K562 (cell line): ENCODE measurements at regions not wholly inside any gene's neighbourhood (a gene's known extent, or its start where the extent isn't known, plus 50 kb on each side); places are given as distances from the start of the nearest gene placed in this dataset.

Source experiments
- ATAC-seq: fragments of 200-7000 bp; cut with Tn5 transposase; 3 replicates; pipeline ENCODE4 v1.9.1; 2020; ENCODE audit warnings: moderate library complexity
- BruUV-seq: library from RNA; stranded (reverse); fragments of 400-500 nt; replicated peaks from 2 replicates; lab custom pipeline; 2021; lab: Mats Ljungman, UMichigan
- CTCF ChIA-PET: fragments of 300-600 bp; formaldehyde crosslinking; extraction: SDS; loops from one replicate; lab custom pipeline; 2021; ENCODE audit warnings: low intra/inter-chr PET ratio; lab: Yijun Ruan, JAX
- POLR2A ChIA-PET: fragments of 300-600, 350-650 bp; sonication (Branson Sonifier 250); formaldehyde crosslinking; extraction: SDS; loops from one replicate; lab custom pipeline; 2021; ENCODE audit warnings: antibody characterized with exemption, inconsistent platforms; lab: Yijun Ruan, JAX
- DNase-seq, 4 experiments: peaks; one replicate each; pipeline versions ENCODE4 v3.0.0 to v3.0.0-alpha.2; 2011 to 2018; ENCODE audit warnings: low spot score in 3 of 4, mixed read lengths in 3 of 4; ENCODE audit errors: extremely low read depth in 1 of 4
- FAIRE-seq: peaks from 2 replicates; lab custom pipeline; 2011; peaks lifted over from hg19 to GRCh38; lab: Jason Lieb, UNC
- H2AFZ ChIP-seq: 2 replicates; pipeline ENCODE4 v1.6.0; 2011; ENCODE audit warnings: low read depth, low read length, control low read depth, inconsistent platforms
- H3K27ac ChIP-seq: fragments of 200-600 bp; 3 replicates; pipeline ENCODE4 v1.8.0; 2011; ENCODE audit warnings: low read depth, mild to moderate bottlenecking, control low read depth, inconsistent platforms, low read length, moderate library complexity, mixed read lengths; ENCODE audit errors: extremely low read depth
- H3K27me3 ChIP-seq, 2 experiments: fragments of 300-600 bp in 1 of 2; 2 replicates in 1 of 2; 3 replicates in 1 of 2; pipeline versions ENCODE4 v1.6.0 to v1.8.0; 2011; ENCODE audit warnings: inconsistent platforms in 2 of 2, low read length in 2 of 2, mild to moderate bottlenecking in 1 of 2, mixed read lengths in 1 of 2, moderate library complexity in 1 of 2; ENCODE audit not compliant: control insufficient read depth in 2 of 2, insufficient read depth in 2 of 2
- H3K36me3 ChIP-seq: fragments of 300-600 bp; 3 replicates; pipeline ENCODE4 v1.8.0; 2011; ENCODE audit warnings: mild to moderate bottlenecking, low read length, inconsistent platforms; ENCODE audit not compliant: control insufficient read depth, insufficient read depth
- H3K4me1 ChIP-seq, 2 experiments: fragments of 200-600 bp in 1 of 2; replicated peaks in 1 of 2; 2 replicates in 1 of 2; 3 replicates in 1 of 2; pipeline versions ENCODE4 v1.5.1 to v1.8.0; 2011; ENCODE audit warnings: inconsistent platforms in 2 of 2, low read length in 2 of 2, mild to moderate bottlenecking in 1 of 2, mixed read lengths in 1 of 2, moderate library complexity in 1 of 2; ENCODE audit not compliant: control insufficient read depth in 2 of 2, insufficient read depth in 2 of 2
- H3K4me2 ChIP-seq: 2 replicates; pipeline ENCODE4 v1.6.1; 2011; ENCODE audit warnings: low read length, control low read depth, inconsistent platforms, mixed read lengths; ENCODE audit not compliant: insufficient read depth
- H3K4me3 ChIP-seq: fragments of 200-600 bp; sonication (generic), shearing (Covaris generic); 2 replicates; pipeline ENCODE4 v1.5.1; 2016; ENCODE audit warnings: control low read depth, inconsistent platforms
- H3K79me2 ChIP-seq: fragments of 200-600 bp; 3 replicates; pipeline ENCODE4 v1.8.0; 2011; ENCODE audit warnings: low read length, inconsistent platforms; ENCODE audit not compliant: control insufficient read depth, insufficient read depth
- H3K9ac ChIP-seq, 2 experiments: 2 replicates each; pipeline versions ENCODE4 v1.6.0 to v1.6.1; 2011; ENCODE audit warnings: low read depth in 2 of 2, low read length in 2 of 2, control low read depth in 1 of 2, inconsistent platforms in 1 of 2, mild to moderate bottlenecking in 1 of 2, mixed read lengths in 1 of 2; ENCODE audit not compliant: insufficient read depth in 1 of 2
- H3K9me1 ChIP-seq: one replicate; pipeline ENCODE4 v1.6.0; 2011; ENCODE audit warnings: inconsistent platforms, mild to moderate bottlenecking, low read length, moderate library complexity; ENCODE audit not compliant: control insufficient read depth, insufficient read depth
- H3K9me3 ChIP-seq: replicated peaks from 2 replicates; pipeline ENCODE4 v1.5.1; 2011; ENCODE audit warnings: low read depth, low read length, inconsistent platforms; ENCODE audit not compliant: control insufficient read depth, insufficient read depth
- H4K20me1 ChIP-seq: replicated peaks from 2 replicates; pipeline ENCODE4 v1.6.1; 2011; ENCODE audit warnings: low read length, inconsistent platforms, mixed read lengths; ENCODE audit not compliant: control insufficient read depth, insufficient read depth
- BRCA1 ChIP-seq, 2 experiments: fragments of 450-650 bp in 1 of 2; sonication (generic) in 1 of 2; formaldehyde crosslinking in 1 of 2; IDR thresholded peaks; 2 replicates each; pipeline versions ENCODE4 v1.5.0 to v1.6.1; 2017 to 2020; ENCODE audit warnings: mild to moderate bottlenecking in 1 of 2, missing genetic modification reagents in 1 of 2
- EHMT2 ChIP-seq: fragments of 450-650 bp; IDR thresholded peaks from 2 replicates; pipeline ENCODE4 v1.6.1; 2018; ENCODE audit warnings: antibody characterized with exemption
- FOSL1 ChIP-seq: fragments of 200-800 bp; sonication (Bioruptor generic); conservative IDR thresholded peaks from 2 replicates; pipeline ENCODE4 v1.6.1; 2016; ENCODE audit warnings: missing genetic modification characterization, missing compliant biosample characterization
- KDM4B ChIP-seq, 2 experiments: fragments of 450-650 bp in 1 of 2; sonication (generic) in 1 of 2; IDR thresholded peaks; 2 replicates each; pipeline ENCODE4 v1.6.1; 2016 to 2017; ENCODE audit warnings: borderline replicate concordance in 2 of 2, antibody characterized with exemption in 1 of 2, low read depth in 1 of 2, mild to moderate bottlenecking in 1 of 2
- MAFK ChIP-seq: IDR thresholded peaks from 2 replicates; pipeline ENCODE4 v1.6.1; 2011; ENCODE audit warnings: low read length, improper control_type of control experiment
- MCM7 ChIP-seq, 2 experiments: fragments of 450-650 bp; IDR thresholded peaks; 2 replicates each; pipeline ENCODE4 v1.6.1; 2016 to 2018
- MYNN ChIP-seq, 2 experiments: sonication (generic); formaldehyde crosslinking in 1 of 2; IDR thresholded peaks; 2 replicates each; pipeline versions ENCODE4 v1.5.0 to v1.6.1; 2016 to 2020; ENCODE audit warnings: antibody characterized with exemption in 1 of 2, missing genetic modification reagents in 1 of 2
- PHF8 ChIP-seq: fragments of 200-600 bp; sonication (generic); IDR thresholded peaks from 2 replicates; pipeline ENCODE4 v1.6.1; 2012; ENCODE audit warnings: mixed run types, mild to moderate bottlenecking, inconsistent platforms, low read length, moderate library complexity, borderline replicate concordance
- XRCC5 ChIP-seq: fragments of 200-400 bp; formaldehyde crosslinking; IDR thresholded peaks from 2 replicates; pipeline ENCODE4 v1.6.1; 2017; ENCODE audit warnings: low read depth, mild to moderate bottlenecking, low read length
- ZNF3 ChIP-seq: fragments of 250-450 bp; sonication (Bioruptor Pico); IDR thresholded peaks from 2 replicates; pipeline ENCODE4 v1.5.0; 2021; ENCODE audit warnings: mild to moderate bottlenecking, moderate library complexity
- ZNF589 ChIP-seq: fragments of 200-800 bp; sonication (Bioruptor generic); IDR thresholded peaks from 2 replicates; pipeline ENCODE4 v1.6.1; 2016; ENCODE audit warnings: low read depth, missing genetic modification characterization, missing compliant biosample characterization
- WGBS: fragments of 100-300 bp; shearing (Covaris generic); methylation state at CpG from one replicate; pipeline ENCODE4 v1.1.6; 2016; ENCODE audit warnings: low coverage, mixed read lengths; ENCODE audit not compliant: insufficient coverage; ENCODE audit errors: missing lambda C conversion rate; 5-methylcytosine and 5-hydroxymethylcytosine counted together
- in situ Hi-C: fragments of 300-500 bp; cut with MboI; formaldehyde crosslinking; loops from 4 replicates; pipeline ENCODE4 v1.15.0; 2018; ENCODE audit warnings: inconsistent platforms, mixed read lengths
- intact Hi-C: fragments of 100-400 bp; cut with micrococcal nuclease; formaldehyde crosslinking; loops from 2 replicates; pipeline ENCODE4 v1.14.2; 2022
- TF ChIP-seq, protein P1 (sequence below): fragments of 450-650 bp; IDR thresholded peaks from 2 replicates; pipeline ENCODE4 v1.7.0; 2016; ENCODE audit warnings: borderline replicate concordance

DNA sequence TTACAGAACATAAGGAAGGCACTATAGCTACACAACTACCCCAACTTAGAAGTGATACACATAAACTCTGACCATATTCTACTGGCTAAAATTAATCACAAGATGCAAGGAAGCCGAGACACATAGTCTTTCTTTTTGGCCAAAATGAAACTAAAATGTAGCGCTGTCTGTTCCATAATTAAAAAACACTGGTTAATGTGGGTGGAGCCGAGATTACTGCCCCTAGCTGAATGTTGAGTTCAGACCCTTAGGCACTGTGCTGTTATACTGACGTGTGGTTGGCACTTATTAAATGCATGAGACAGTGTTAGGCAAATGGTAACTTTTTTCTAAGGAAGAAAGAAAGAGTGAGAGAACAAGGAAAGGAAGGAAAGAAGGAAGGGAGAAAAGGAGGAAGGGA is 254.6 kb upstream of the RND3 start:
- intact Hi-C loops (no loop called here), in situ Hi-C loops (no loop called here)
- Histone ChIP-seq H3K4me1 (no peaks in the 10 kb centered on the region), H3K36me3 (no peaks in the 10 kb centered on the region), H3K4me2 (no peak overlapping the region), H2AFZ (no peak overlapping the region), H3K4me3 (no peak overlapping the region), H3K9me3 (no peaks in the 10 kb centered on the region), H4K20me1 (no peaks in the 10 kb centered on the region), H3K27me3 (no peaks in the 10 kb centered on the region), H3K27ac (no peak overlapping the region), H3K79me2 (no peaks in the 10 kb centered on the region), H3K9me1 (no peaks in the 10 kb centered on the region), H3K9ac (no peak overlapping the region)
- 0% methylated on average over 4 of the region's 4 CpGs for WGBS
- ChIA-PET POLR2A (no interaction called here), CTCF (no interaction called here)
- ATAC-seq = no peak
- no peak for TF ChIP-seq KDM4B (IDR thresholded peaks at IDR 0.05; ENCODE audit: borderline replicate concordance in 2 of 2, low read depth in 1 of 2)
- no peak for TF ChIP-seq ZNF3 (CRISPR knock-in tag)
- no TSS peak for BruUV-seq
- FAIRE-seq = no peak
- no peak for DNase-seq

DNA sequence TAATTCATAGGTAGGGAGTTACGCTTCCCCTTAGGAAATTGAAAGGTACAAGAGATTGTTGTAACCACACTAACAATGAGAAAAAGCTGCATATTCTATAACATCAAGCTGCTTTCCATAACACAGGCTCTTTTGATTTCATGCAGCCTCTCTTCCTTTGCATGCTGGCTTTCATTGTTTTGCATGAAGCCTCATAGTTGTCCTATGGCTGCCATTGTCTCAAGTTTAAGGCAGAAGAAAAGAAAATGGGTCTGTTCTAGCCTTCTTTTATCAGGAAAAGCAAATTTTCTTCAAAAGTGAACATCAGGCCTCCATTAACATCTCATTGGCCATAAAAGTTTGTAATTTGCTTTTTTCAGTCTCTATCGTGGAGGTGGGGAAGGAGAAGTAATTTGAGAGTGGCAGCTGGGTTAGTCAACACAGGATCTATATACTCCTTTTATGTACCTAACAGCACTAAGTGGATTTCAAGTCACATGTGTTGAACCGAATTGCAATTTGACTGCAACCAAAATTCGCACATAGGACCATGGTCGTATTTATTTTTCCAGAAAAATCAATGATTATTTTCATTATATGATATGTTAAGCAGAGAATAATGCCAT is 248.5 kb upstream of the RND3 start:
- no peak for FAIRE-seq
- H3K4me2 ChIP-seq = no peak overlapping the region
- no peak for DNase-seq
- ATAC-seq = no peak
- H3K9me3 ChIP-seq = no peaks in the 10 kb centered on the region
- ChIA-PET POLR2A (no interaction called here), CTCF (no interaction called here)
- no peaks in the 10 kb centered on the region for H3K4me1 ChIP-seq
- in situ Hi-C loops = no loop called here
- H3K79me2 ChIP-seq = no peaks in the 10 kb centered on the region
- no TSS peak for BruUV-seq
- H3K9me1 ChIP-seq = no peaks in the 10 kb centered on the region
- H3K36me3 ChIP-seq = no peaks in the 10 kb centered on the region
- no peak overlapping the region for H3K4me3 ChIP-seq
- H3K27ac ChIP-seq = no peak overlapping the region
- intact Hi-C loops = no loop called here
- WGBS = 0% methylated on average over 5 of the region's 5 CpGs
- H3K9ac ChIP-seq = no peak overlapping the region
- no peak overlapping the region for H2AFZ ChIP-seq
- H4K20me1 ChIP-seq = no peaks in the 10 kb centered on the region
- no peaks in the 10 kb centered on the region for H3K27me3 ChIP-seq
- TF ChIP-seq FOSL1 (tag) (no peak), MCM7 (IDR thresholded peaks at IDR 0.05) (no peak), MAFK (no peak), ZNF589 (CRISPR knock-in tag) (no peak), XRCC5 (no peak), MYNN (IDR thresholded peaks at IDR 0.05) (no peak), MYNN (CRISPR knock-in tag; IDR thresholded peaks at IDR 0.05) (no peak), PHF8 (no peak), BRCA1 (IDR thresholded peaks at IDR 0.05) (no peak), BRCA1 (CRISPR knock-in tag; IDR thresholded peaks at IDR 0.05) (no peak), EHMT2 (no peak)
- TF ChIP-seq, protein P1, sequence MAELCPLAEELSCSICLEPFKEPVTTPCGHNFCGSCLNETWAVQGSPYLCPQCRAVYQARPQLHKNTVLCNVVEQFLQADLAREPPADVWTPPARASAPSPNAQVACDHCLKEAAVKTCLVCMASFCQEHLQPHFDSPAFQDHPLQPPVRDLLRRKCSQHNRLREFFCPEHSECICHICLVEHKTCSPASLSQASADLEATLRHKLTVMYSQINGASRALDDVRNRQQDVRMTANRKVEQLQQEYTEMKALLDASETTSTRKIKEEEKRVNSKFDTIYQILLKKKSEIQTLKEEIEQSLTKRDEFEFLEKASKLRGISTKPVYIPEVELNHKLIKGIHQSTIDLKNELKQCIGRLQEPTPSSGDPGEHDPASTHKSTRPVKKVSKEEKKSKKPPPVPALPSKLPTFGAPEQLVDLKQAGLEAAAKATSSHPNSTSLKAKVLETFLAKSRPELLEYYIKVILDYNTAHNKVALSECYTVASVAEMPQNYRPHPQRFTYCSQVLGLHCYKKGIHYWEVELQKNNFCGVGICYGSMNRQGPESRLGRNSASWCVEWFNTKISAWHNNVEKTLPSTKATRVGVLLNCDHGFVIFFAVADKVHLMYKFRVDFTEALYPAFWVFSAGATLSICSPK = no peak
